GM12874 (cell line): ENCODE measurements at regions not wholly inside any gene's neighbourhood (a gene's known extent, or its start where the extent isn't known, plus 50 kb on each side); places are given as distances from the start of the nearest gene placed in this dataset.

ENCODE experiments used
- CTCF ChIP-seq: IDR thresholded peaks from 2 replicates; pipeline ENCODE4 v1.5.1; 2011; ENCODE audit warnings: low read depth, mild to moderate bottlenecking, control low read depth, low read length, moderate library complexity; ENCODE audit not compliant: insufficient read depth

DNA sequence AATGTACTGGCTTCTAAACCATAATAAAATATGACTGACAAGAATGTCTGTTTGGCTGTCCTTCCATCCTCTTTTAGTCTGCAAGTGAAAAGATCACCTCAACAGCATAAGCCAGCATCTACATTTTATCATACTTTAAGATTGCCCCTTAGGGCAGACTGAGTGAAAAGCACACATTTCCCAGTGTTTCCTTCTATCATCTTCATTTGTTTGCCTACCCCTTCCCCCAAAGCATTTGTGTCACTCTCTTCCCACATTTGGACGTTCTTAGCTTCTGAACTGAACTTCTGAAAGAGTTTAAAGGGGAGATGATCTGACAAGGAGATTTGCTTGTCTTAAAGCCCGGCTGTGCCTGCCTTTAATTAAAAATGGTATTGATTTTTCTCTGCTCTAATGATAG lies 322.2 kb downstream of the SPATA17 start:
- no peak for TF ChIP-seq CTCF

GRCh38 chr1:217953922-217954321 lies 322.8 kb downstream of the SPATA17 start:
- no peak for TF ChIP-seq CTCF

DNA sequence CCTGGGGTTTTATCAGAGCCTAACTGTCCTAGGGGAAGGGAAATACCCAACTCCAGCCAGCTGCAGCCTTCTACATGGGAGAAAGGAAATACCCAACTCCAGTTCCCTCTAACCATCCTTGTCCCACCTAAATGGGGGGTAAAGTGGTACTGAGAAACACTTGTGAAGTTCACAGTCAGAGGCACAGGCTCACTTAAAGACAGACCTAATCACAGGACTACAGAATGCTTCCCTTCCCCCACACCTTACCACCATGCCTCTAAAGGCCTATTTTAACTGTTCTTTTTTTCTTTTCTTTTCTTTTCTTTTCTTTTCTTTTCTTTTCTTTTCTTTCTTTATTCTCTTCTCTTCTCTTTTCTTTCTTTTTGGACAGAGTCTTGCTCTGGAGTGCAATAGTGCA lies 324.6 kb downstream of the SPATA17 start:
- no peak for TF ChIP-seq CTCF

GRCh38 chr1:217965156-217965786 lies 319.8 kb upstream of the RRP15 start:
- no peak for TF ChIP-seq CTCF

DNA sequence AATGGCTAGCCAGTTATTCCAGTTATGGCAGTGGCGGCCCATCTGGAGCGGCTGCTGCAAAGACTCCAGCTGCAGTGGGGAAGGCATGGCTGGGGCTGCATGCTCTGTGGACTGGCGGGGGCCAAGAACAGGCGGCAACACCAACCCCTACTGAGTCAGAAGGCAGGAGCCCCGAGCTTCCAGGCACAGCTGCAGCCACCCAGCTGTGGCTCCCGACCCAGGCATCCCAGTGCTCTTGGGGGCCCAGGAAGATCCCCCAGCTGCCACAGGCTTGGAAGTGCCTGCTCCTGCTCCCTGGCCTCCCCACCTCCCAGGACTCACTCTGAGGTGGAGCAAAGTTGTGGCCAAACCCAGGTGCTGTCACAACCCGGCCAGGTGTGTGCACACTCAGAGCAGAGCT lies 317.0 kb upstream of the RRP15 start:
- TF ChIP-seq CTCF, result no peak

- no peak for TF ChIP-seq CTCF
Measured at GRCh38 chr1:217969428-217969827, 315.7 kb upstream of the RRP15 start.

- TF ChIP-seq CTCF, result no peak
Measured at GRCh38 chr1:217977943-217978342, 307.1 kb upstream of the RRP15 start.

GRCh38 chr1:217981430-217981829 lies 303.7 kb upstream of the RRP15 start:
- TF ChIP-seq CTCF, result no peak
